ENCODE measurements at regions not wholly inside any gene's neighbourhood (a gene's known extent, or its start where the extent isn't known, plus 50 kb on each side); places are given as distances from the start of the nearest gene placed in this dataset.
"Not testable (repeated sequence)": the region's sequence is repeated elsewhere in the genome, so short reads cannot be mapped to it uniquely, and the experiment has no call there.

GRCh38 chr3:182487611-182488010 is 305.7 kb upstream of the ATP11B start:
- DNase-seq (ENCODE audit: low read depth in 3 of 3, low spot score in 1 of 3) = no peak

GRCh38 chr3:182490596-182491491 is 302.5 kb upstream of the ATP11B start:
- no peak for DNase-seq (ENCODE audit: low read depth in 3 of 3, low spot score in 1 of 3)

GRCh38 chr3:182491577-182491976 is 301.7 kb upstream of the ATP11B start:
- DNase-seq (ENCODE audit: low read depth in 3 of 3, low spot score in 1 of 3) = no peak

- no peak for DNase-seq (ENCODE audit: low read depth in 3 of 3, low spot score in 1 of 3)
Measured at GRCh38 chr3:182492536-182492935, 300.8 kb upstream of the ATP11B start.

GRCh38 chr3:182500289-182500688 is 293.0 kb upstream of the ATP11B start:
- no peak for DNase-seq (ENCODE audit: low read depth in 3 of 3, low spot score in 1 of 3)

- DNase-seq (ENCODE audit: low read depth in 3 of 3, low spot score in 1 of 3) = no peak
Measured at GRCh38 chr3:182501856-182502255, 291.4 kb upstream of the ATP11B start.

- no peak for DNase-seq (ENCODE audit: low read depth in 3 of 3, low spot score in 1 of 3)
Measured at GRCh38 chr3:182503401-182503800, 289.9 kb upstream of the ATP11B start.

GRCh38 chr3:182508919-182509711 is 284.2 kb upstream of the ATP11B start:
- no peak for DNase-seq (ENCODE audit: low read depth in 3 of 3, low spot score in 1 of 3)

GRCh38 chr3:182509844-182510460 is 283.4 kb upstream of the ATP11B start:
- DNase-seq (ENCODE audit: low read depth in 3 of 3, low spot score in 1 of 3) = no peak

GRCh38 chr3:182514236-182514964 is 278.9 kb upstream of the ATP11B start:
- DNase-seq (ENCODE audit: low read depth in 3 of 3, low spot score in 1 of 3) = no peak

- no peak for DNase-seq (ENCODE audit: low read depth in 3 of 3, low spot score in 1 of 3)
Measured at GRCh38 chr3:182516597-182517336, 276.5 kb upstream of the ATP11B start.

- DNase-seq (ENCODE audit: low read depth in 3 of 3, low spot score in 1 of 3) = no peak
Measured at GRCh38 chr3:182519569-182519968, 273.7 kb upstream of the ATP11B start.

GRCh38 chr3:182521339-182521738 is 272.0 kb upstream of the ATP11B start:
- DNase-seq (ENCODE audit: low read depth in 3 of 3, low spot score in 1 of 3) = no peak

GRCh38 chr3:182523424-182523823 is 269.9 kb upstream of the ATP11B start:
- DNase-seq (ENCODE audit: low read depth in 3 of 3, low spot score in 1 of 3) = not testable (repeated sequence)

- DNase-seq (ENCODE audit: low read depth in 3 of 3, low spot score in 1 of 3) = no peak
Measured at GRCh38 chr3:182523836-182524235, 269.5 kb upstream of the ATP11B start.

- no peak for DNase-seq (ENCODE audit: low read depth in 3 of 3, low spot score in 1 of 3)
Measured at GRCh38 chr3:182524711-182525401, 268.4 kb upstream of the ATP11B start.

- DNase-seq (ENCODE audit: low read depth in 3 of 3, low spot score in 1 of 3) = no peak
Measured at GRCh38 chr3:182525766-182526374, 267.4 kb upstream of the ATP11B start.

- no peak for DNase-seq (ENCODE audit: low read depth in 3 of 3, low spot score in 1 of 3)
Measured at GRCh38 chr3:182527745-182528144, 265.6 kb upstream of the ATP11B start.

GRCh38 chr3:182530316-182530715 is 263.0 kb upstream of the ATP11B start:
- DNase-seq (ENCODE audit: low read depth in 3 of 3, low spot score in 1 of 3) = no peak
